Colonic mucosa (tissue), 4 donors: ENCODE measurements at regions not wholly inside any gene's neighbourhood (a gene's known extent, or its start where the extent isn't known, plus 50 kb on each side); places are given as distances from the start of the nearest gene placed in this dataset.

Experiments
- DNase-seq: peaks from one replicate; pipeline ENCODE4 v3.0.0-alpha.2; 2020
- H3K27ac ChIP-seq: fragments of 200-600 bp; one replicate; pipeline ENCODE4 v1.8.0; 2021
- H3K27me3 ChIP-seq: fragments of 200-600 bp; one replicate; pipeline ENCODE4 v1.8.0; 2021
- H3K36me3 ChIP-seq: fragments of 200-600 bp; one replicate; pipeline ENCODE4 v1.8.0; 2021
- H3K4me1 ChIP-seq: fragments of 200-600 bp; one replicate; pipeline ENCODE4 v1.8.0; 2021; ENCODE audit warnings: mild to moderate bottlenecking
- H3K4me3 ChIP-seq: fragments of 200-600 bp; one replicate; pipeline ENCODE4 v1.8.0; 2021
- H3K9ac ChIP-seq, 2 donors: one replicate each; pipeline ENCODE4 v1.7.0; 2013; ENCODE audit warnings: control low read depth in 2 of 2, low read depth in 2 of 2, low read length in 2 of 2
- H3K9me3 ChIP-seq: fragments of 200-600 bp; one replicate; pipeline ENCODE4 v1.8.0; 2021
- CTCF ChIP-seq: fragments of 200-600 bp; IDR thresholded peaks from one replicate; pipeline ENCODE4 v1.8.0; 2022; ENCODE audit warnings: antibody characterized with exemption, mild to moderate bottlenecking
- intact Hi-C: fragments of 100-400 bp; cut with DNase I; formaldehyde crosslinking; loops from one replicate; pipeline ENCODE4 v1.14.1; 2022
- donor health status: healthy.
- donor health status: DM: no; HTN: no; CAD: no.
- donor health status: DM: no; HTN: no; CAD: no.

DNA sequence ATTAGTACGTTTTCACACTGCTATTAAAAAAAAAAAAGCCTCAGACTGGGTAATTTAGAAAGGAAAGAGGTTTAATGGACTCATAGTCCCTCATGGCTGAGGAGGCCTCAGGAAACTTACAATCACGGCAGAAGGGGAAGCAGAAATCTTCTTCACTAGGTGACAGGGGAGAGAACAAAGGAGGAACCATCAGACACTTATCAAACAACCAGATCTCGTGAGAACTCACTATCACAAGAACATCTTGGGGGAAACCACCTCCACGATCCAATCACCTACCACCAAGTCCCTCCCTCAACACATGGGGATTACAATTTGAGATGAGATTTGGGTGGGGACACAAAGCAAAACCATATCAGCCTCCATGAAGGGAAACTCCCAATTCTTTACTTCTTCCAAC lies 85.2 kb upstream of the MAFB start:
- Histone ChIP-seq H3K27me3 (no peaks in the 10 kb centered on the region), H3K4me1 (no peaks in the 10 kb centered on the region), H3K9me3 (no peaks in the 10 kb centered on the region), H3K9ac (no peak overlapping the region), H3K36me3 (no peaks in the 10 kb centered on the region), H3K4me3 (no peak overlapping the region), H3K27ac (no peak overlapping the region)
- no peak for DNase-seq
- no peak for TF ChIP-seq CTCF
- intact Hi-C loops = no loop called here

DNA sequence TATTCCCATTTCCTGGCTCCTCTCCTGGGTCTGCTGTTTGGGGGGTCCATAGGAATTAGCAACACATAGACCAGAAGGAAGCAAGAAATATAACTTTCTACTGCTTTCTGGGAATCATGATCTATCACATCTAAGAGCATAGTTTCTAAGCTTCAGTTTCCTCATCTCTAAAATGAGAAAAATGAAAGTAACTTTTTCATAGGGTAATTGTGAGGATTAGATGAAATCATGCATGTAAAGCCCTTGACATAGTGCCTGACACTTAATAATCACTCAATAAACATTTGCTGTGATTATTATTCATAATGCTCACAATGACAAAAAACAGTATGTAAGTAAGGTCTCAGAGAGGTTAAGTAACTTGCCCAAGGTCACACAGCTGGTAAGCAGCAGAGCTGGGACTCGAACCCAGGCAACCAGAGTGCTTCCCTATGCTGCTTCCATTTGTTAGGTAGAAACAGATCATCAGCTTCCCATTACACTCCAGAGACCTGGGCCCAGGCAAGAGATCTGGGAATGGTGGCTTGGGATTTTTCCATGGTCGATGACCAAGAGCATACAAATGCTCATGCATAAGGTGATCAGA lies 86.6 kb upstream of the MAFB start:
- intact Hi-C loops = no loop called here
- no peak for DNase-seq

DNA sequence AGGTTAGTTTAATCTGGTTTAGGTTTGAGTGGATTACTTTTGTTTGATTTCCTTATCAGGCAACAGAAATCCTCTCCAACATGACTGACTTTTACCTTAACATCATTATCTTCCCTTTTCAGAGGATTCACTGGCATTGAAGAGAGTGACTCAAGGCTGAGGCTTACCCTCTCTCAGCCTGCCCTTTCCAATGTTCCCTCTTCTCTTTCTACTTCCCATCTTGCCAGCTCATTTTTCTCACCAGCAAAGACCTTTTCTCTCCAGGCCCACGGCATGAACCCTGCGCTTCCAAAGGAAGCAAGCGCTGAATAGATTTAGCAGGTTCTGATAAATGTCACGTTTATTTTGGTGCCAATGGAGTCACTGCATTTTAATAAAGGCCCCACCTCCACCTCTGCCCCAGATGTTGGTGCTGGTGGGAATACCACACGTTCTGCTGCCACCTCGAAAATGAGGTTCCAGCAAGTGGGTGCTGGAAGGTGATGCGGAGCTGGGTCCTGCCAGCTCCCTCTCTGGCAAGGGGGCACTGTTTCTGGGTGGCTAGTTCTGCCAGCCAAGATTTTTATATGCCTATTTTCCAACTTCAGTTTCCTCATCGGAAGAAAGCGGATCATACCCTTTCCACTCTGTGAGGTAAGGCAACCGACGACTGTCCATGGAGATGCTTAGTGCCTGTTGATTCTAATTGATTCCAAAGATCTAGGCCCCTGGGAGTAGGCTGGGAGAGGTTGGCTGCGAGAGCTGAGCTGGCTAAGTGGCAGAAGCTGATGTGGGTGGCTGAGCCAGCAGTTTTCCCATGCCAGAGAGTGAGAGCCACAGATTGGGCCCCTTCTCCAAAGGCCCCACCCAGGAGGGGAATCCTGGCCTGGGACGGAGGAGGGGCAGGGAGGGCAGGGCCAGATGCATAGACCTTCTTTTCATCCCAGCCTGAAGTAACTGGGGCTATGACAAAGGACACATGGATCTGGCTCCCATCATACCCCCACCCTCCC lies 87.7 kb upstream of the MAFB start:
- Histone ChIP-seq H3K36me3 (no peaks in the 10 kb centered on the region), H3K27ac (no peak overlapping the region), H3K9ac (no peak overlapping the region), H3K4me3 (no peak overlapping the region), H3K4me1 (no peaks in the 10 kb centered on the region), H3K9me3 (no peaks in the 10 kb centered on the region), H3K27me3 (no peaks in the 10 kb centered on the region)
- intact Hi-C loops = no loop called here
- TF ChIP-seq CTCF = no peak
- no peak for DNase-seq

More for the DNA sequence above, 86.6 kb upstream of the MAFB start:
- TF ChIP-seq CTCF = no peak
- no peak overlapping the region for H3K4me3 ChIP-seq
- H3K36me3 ChIP-seq = no peaks in the 10 kb centered on the region
- no peak overlapping the region for H3K27ac ChIP-seq
- no peaks in the 10 kb centered on the region for H3K9me3 ChIP-seq
- no peaks in the 10 kb centered on the region for H3K4me1 ChIP-seq
- H3K27me3 ChIP-seq = no peaks in the 10 kb centered on the region
- H3K9ac ChIP-seq = no peak overlapping the region

GRCh38 chr20:40777653-40778052 lies 88.6 kb upstream of the MAFB start:
- intact Hi-C loops = no loop called here
- DNase-seq = no peak
- no peak for TF ChIP-seq CTCF
- H3K27ac ChIP-seq = no peak overlapping the region
- no peak overlapping the region for H3K9ac ChIP-seq
- no peaks in the 10 kb centered on the region for H3K27me3 ChIP-seq
- no peaks in the 10 kb centered on the region for H3K36me3 ChIP-seq
- no peaks in the 10 kb centered on the region for H3K9me3 ChIP-seq
- H3K4me1 ChIP-seq = no peaks in the 10 kb centered on the region
- no peak overlapping the region for H3K4me3 ChIP-seq

DNA sequence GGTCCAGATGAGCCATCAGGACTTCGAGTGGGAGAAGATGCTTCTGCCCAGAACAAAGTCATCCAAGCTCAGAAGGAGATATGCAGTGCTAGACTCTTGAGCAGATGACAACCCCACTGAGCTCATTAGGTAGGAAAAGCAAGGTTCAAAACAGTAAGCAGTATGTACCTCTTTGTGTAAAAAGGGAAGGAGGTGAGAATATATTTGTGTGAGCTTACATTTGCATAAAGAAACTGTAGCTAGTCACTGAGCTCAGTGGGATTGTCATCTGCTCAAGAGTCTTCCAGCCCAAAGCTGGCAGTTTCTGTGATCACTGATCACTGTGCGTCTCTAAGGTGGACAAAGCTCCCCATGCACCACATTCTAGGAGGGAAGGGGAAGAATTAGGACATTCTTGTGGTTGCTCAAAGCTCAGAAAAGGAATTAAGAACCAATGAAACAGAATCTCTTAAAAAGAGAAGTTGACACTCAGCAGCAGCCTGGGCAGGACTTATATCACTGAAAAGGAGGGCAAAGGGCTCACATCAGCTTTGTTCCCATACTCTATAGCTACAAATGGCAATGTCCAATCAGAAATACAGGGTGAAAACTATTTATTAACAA lies 90.0 kb upstream of the MAFB start:
- no peaks in the 10 kb centered on the region for H3K9me3 ChIP-seq
- no peak overlapping the region for H3K4me3 ChIP-seq
- H3K4me1 ChIP-seq = no peaks in the 10 kb centered on the region
- H3K9ac ChIP-seq = no peak overlapping the region
- H3K27me3 ChIP-seq = no peaks in the 10 kb centered on the region
- intact Hi-C loops = no loop called here
- no peak for TF ChIP-seq CTCF
- H3K36me3 ChIP-seq = no peaks in the 10 kb centered on the region
- H3K27ac ChIP-seq = no peak overlapping the region
- DNase-seq = no peak
